ENCODE measurements at regions not wholly inside any gene's neighbourhood (a gene's known extent, or its start where the extent isn't known, plus 50 kb on each side); places are given as distances from the start of the nearest gene placed in this dataset.
"Not testable (repeated sequence)": the region's sequence is repeated elsewhere in the genome, so short reads cannot be mapped to it uniquely, and the experiment has no call there.

GRCh38 chr14:46147452-46147851, 504.1 kb downstream of the RPL10L start:
- no peak for TF ChIP-seq CTCF (IDR thresholded peaks at IDR 0.05; ENCODE audit: low read depth, low read length)
- H3K4me3 ChIP-seq (ENCODE audit: low read depth, low read length), result no peak overlapping the region

GRCh38 chr14:46147024-46147423, 504.6 kb downstream of the RPL10L start:
- no peak overlapping the region for H3K4me3 ChIP-seq (ENCODE audit: low read depth, low read length)
- no peak for TF ChIP-seq CTCF (IDR thresholded peaks at IDR 0.05; ENCODE audit: low read depth, low read length)

DNA sequence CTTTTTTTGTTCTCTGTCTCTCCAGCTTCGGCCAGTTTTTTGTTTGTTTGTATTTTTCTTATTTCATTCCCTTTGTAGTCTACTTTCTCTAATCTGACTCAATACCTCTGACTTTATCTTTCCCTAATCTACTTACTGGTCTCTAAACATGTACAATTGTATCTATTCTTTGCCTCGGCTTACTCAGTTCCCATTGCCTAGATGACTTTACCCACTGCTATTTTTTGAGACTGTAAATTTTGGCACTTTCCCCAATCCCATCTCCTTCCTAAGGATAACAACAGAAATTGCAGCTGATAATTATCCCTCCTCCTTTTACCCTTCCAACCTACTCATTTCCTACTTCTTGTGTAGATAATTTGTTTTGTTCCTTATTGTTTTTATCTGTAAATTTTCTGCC, 511.1 kb downstream of the RPL10L start:
- TF ChIP-seq CTCF (IDR thresholded peaks at IDR 0.05; ENCODE audit: low read depth, low read length), result no peak
- H3K4me3 ChIP-seq (ENCODE audit: low read depth, low read length), result no peak overlapping the region

- H3K4me3 ChIP-seq (ENCODE audit: low read depth, low read length), result no peak overlapping the region
- TF ChIP-seq CTCF (IDR thresholded peaks at IDR 0.05; ENCODE audit: low read depth, low read length), result no peak
These were observed 511.9 kb downstream of the RPL10L start for GRCh38 chr14:46139649-46140048.

GRCh38 chr14:46137786-46138185, 513.8 kb downstream of the RPL10L start:
- no peak overlapping the region for H3K4me3 ChIP-seq (ENCODE audit: low read depth, low read length)
- TF ChIP-seq CTCF (IDR thresholded peaks at IDR 0.05; ENCODE audit: low read depth, low read length), result no peak

DNA sequence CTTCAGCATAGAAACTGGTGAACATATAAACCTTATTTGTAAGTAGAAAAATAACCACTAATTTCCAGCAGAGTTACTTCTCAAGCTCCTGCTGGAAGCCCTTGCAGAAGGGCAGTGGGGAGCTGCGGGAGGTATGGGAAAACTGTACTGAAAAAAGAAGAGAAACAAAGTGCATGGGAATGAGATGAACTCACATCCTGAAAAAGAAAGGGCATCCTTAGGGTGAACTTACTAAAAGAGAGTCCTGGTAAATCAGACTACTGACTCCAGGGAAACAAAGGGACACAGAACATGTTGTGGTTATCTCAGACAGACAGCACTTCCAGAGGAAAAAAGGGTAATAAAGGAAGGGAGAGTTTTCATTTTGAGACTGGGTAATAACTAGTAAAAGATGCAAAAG, 515.1 kb downstream of the RPL10L start:
- H3K4me3 ChIP-seq (ENCODE audit: low read depth, low read length), result no peak overlapping the region
- TF ChIP-seq CTCF (IDR thresholded peaks at IDR 0.05; ENCODE audit: low read depth, low read length), result no peak

DNA sequence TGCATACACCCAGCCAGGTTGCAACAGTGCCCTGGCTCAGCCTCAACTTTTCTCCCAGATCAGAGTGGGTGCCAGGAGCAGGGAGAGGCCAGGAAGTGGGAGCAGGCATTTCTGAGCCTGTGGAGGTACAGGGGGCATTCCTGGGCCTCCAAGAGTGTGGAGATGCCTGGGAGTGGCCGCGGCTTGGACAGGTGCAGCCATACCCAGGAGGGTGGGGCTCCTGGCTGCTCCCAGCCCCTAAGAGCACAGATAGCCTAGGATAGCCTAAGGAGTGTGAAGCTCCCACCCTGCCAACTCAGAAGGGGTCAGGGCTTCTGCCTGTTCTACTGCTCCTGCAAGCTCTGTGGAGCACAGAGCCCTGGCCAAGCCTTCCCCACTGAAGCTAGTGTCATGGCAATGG, 543.4 kb downstream of the RPL10L start:
- no peak overlapping the region for H3K4me3 ChIP-seq (ENCODE audit: low read depth, low read length)
- TF ChIP-seq CTCF (IDR thresholded peaks at IDR 0.05; ENCODE audit: low read depth, low read length), result no peak

- not testable (repeated sequence) for H3K4me3 ChIP-seq (ENCODE audit: low read depth, low read length)
These were observed 550.7 kb downstream of the RPL10L start for GRCh38 chr14:46100901-46101300.

All from WI38 (cell line).